SK-N-SH (cell line): ENCODE measurements at regions not wholly inside any gene's neighbourhood (a gene's known extent, or its start where the extent isn't known, plus 50 kb on each side); places are given as distances from the start of the nearest gene placed in this dataset.

Experiments
- GABPA ChIP-seq: IDR thresholded peaks from 2 replicates; pipeline ENCODE4 v1.4.0; 2012; ENCODE audit warnings: low read depth, mild to moderate bottlenecking
- TF ChIP-seq, protein P1 (sequence below): fragments of 200-600 bp; sonication (generic); IDR thresholded peaks from 2 replicates; pipeline ENCODE4 v1.6.1; 2017; ENCODE audit warnings: antibody characterized with exemption, mild to moderate bottlenecking, moderate library complexity

GRCh38 chr21:38669186-38669585 lies 136.5 kb upstream of the ETS2 start:
- TF ChIP-seq, protein P1, sequence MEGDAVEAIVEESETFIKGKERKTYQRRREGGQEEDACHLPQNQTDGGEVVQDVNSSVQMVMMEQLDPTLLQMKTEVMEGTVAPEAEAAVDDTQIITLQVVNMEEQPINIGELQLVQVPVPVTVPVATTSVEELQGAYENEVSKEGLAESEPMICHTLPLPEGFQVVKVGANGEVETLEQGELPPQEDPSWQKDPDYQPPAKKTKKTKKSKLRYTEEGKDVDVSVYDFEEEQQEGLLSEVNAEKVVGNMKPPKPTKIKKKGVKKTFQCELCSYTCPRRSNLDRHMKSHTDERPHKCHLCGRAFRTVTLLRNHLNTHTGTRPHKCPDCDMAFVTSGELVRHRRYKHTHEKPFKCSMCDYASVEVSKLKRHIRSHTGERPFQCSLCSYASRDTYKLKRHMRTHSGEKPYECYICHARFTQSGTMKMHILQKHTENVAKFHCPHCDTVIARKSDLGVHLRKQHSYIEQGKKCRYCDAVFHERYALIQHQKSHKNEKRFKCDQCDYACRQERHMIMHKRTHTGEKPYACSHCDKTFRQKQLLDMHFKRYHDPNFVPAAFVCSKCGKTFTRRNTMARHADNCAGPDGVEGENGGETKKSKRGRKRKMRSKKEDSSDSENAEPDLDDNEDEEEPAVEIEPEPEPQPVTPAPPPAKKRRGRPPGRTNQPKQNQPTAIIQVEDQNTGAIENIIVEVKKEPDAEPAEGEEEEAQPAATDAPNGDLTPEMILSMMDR: peak; percentile 54
- TF ChIP-seq GABPA: no peak
